Hematopoietic multipotent progenitor cell treated with erythropoietin and hydrocortisone succinate and interleukin-3 and kit ligand, for 17 days (in vitro differentiated cells): ENCODE measurements at regions not wholly inside any gene's neighbourhood (a gene's known extent, or its start where the extent isn't known, plus 50 kb on each side); places are given as distances from the start of the nearest gene placed in this dataset.
A peak's percentile ranks its signal among the peaks of the same experiment; 100 is the strongest.

Experiments
- DNase-seq: peaks from one replicate; pipeline ENCODE4 v3.0.0-alpha.2; 2015; ENCODE audit warnings: low spot score

DNA sequence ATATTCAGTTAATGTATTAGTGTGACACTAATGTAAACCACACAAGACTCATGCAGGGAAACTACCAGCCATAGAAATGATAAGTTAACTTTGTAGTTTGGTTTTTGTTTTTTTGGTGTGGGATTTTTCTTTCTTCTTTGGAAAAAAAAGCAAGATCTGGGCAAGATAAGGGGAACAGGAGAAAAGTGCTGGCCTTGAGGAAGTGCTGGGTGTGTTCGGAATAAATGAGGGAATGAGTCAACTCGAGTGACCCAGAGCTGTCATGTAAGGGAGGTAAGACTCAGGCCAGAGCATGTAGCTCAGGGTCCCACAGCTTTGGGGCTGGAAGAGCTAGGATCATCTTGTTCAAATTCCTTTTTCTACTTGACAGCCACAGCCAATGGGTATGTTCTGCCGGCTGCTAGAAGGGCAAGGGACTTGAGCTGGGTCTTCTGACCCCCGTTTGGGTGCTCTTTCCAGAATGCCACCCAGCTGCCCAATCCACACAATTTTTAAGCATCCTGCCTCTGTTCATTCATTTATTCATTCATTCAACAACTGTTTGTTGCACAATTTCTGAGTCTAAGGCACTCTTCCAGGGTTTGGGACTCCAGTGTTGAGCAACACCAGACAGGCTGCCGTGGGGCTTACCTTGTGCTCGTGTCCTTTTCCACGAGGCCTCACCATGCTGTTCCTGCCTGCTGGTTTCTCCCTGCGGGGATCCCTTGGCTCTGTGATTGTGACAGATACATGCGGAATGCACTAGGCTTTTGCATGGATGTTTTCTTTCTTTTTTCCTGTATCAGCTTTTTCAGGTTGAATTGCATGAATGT lies 54.5 kb downstream of the CLDN34 start:
- no peak for DNase-seq

GRCh38 chrX:10022273-10022541 lies 55.0 kb downstream of the CLDN34 start:
- no peak for DNase-seq

- DNase-seq: no peak
Measured at GRCh38 chrX:10022580-10023245, 55.6 kb downstream of the CLDN34 start.

DNA sequence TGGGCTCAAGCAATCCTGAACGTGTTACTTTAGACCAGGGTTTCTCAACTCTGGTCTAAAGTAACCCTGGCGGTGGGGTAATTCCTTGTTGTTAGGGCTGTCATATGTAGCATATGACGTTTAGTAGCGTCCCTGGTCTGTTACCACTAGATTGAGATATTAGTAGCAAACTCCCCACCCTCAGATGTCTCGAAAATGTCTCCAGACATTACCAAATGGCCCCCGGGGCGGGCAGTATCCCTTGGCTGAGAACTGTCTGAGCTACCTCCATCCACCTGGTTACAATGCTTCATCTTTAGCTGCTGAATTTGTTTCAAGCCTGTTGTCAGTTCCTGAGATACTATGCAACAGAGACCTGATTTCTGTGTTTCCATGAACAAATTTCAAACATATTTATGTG lies 56.7 kb downstream of the CLDN34 start:
- DNase-seq: no peak

- no peak for DNase-seq
Measured at GRCh38 chrX:10025742-10026493, 58.8 kb downstream of the CLDN34 start.

GRCh38 chrX:10028283-10029104 lies 61.3 kb downstream of the CLDN34 start:
- DNase-seq: no peak

DNA sequence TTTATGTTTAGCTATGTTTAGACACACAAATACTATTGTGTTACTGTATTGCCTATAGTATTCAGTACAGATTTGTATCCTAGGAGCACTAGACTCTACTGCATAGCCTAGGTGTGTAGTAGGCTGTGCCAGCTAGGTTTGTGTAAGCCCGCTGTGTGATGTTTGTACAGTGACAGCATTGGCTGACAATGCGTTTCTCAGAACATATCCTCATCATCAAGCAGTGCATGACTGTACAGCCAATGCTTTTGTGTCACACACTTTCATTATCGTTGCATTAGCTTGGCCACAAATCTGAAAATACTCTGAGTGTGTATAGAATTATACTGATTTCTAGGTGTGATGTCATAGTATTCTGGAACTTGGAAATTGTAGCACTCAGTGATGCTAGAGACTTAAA lies 63.4 kb downstream of the CLDN34 start:
- DNase-seq: no peak

DNA sequence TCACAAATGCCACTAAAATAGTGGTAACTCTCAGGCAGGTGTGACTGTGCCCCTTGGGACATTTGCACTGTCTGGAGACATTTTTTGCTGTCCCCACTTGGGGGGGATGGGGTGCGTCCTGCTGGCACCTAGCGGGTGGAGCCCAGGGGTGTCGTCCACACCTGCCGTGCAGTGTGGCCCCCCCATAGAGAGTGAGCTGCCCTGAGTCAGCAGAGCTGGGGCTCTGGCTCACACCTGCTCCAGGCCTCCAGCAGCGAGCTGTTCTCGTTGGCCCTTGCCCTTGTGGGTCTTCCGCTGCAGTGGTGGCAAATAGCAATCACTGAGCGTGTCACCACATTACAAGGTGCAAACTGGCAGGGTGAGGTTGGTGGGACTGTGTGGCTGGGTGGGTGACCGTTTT lies 64.6 kb downstream of the CLDN34 start:
- DNase-seq: no peak

DNA sequence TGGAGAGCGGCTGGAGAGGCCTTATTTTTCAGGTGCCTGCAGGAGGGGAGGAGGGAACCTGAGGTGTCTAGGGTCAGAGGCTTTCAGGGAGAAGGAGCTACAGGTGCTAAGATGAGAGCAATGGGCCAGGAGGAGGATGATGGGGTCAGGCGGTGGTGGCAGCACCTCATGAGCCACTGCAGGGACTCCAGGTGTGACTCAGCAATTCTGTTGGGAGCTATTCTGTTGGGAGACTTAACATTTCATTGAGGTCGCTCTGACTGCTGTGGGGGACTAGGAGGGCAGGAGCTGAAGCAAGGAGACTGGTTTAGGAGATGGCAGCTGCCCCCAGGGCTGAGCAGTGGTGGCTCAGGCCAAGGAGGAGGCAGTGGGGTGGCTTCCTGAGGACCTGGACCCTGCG lies 65.0 kb downstream of the CLDN34 start:
- DNase-seq: peak; percentile 78

DNA sequence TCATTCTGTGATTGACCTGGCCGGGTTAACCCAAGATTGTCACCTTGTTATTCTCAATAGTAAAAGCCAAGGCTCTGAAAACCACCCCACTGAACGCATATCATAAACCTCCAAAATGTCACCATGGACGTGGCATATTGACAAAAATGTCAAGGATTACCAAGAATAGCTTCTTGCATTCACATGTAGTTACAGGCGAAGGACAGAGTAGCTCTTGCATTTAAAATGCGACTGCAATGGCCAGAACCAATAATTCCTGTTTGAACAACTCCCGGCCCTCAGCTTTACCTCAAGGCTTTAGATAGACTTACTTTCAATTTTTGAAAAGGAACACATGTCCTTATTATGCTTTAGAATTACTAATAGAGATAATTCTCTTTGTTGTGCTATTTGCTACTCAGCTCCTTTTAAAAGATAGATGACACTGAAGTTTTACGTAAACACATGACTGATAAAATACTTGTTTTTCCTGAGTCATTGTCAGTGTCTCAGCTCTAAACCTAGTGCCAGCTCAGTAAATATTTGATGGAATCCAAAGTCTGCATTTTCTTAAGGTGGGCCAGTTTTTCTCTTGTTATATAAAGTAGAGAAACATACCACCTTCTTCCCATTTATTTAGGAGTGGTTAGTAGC lies 66.3 kb downstream of the CLDN34 start:
- peak; percentile 76 for DNase-seq

DNA sequence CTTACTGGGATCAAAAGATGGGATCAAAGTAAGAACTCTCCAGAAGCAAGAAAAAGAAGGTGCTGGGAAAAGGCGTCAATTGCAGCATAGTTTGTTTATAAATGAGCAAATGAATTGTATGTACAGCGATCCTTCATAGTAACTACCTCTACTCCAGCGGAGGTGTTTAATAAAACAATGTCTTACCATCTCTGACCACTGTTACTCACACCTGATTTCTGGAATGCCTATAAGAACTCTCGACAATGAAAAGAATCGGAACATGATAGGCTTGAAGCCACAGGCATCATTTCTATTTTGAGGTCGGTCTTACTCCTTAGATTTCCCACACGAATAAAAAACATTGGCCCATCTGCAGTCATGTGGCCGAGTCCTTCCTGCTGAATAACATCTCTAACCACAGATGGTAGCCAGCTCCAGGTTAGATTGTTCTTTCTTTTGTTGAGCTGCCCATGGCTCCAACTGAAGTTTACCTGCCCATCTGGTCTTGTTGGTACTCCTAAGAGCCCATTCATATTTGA lies 67.6 kb downstream of the CLDN34 start:
- no peak for DNase-seq

- no peak for DNase-seq
Measured at GRCh38 chrX:10038585-10038984, 71.4 kb downstream of the CLDN34 start.

DNA sequence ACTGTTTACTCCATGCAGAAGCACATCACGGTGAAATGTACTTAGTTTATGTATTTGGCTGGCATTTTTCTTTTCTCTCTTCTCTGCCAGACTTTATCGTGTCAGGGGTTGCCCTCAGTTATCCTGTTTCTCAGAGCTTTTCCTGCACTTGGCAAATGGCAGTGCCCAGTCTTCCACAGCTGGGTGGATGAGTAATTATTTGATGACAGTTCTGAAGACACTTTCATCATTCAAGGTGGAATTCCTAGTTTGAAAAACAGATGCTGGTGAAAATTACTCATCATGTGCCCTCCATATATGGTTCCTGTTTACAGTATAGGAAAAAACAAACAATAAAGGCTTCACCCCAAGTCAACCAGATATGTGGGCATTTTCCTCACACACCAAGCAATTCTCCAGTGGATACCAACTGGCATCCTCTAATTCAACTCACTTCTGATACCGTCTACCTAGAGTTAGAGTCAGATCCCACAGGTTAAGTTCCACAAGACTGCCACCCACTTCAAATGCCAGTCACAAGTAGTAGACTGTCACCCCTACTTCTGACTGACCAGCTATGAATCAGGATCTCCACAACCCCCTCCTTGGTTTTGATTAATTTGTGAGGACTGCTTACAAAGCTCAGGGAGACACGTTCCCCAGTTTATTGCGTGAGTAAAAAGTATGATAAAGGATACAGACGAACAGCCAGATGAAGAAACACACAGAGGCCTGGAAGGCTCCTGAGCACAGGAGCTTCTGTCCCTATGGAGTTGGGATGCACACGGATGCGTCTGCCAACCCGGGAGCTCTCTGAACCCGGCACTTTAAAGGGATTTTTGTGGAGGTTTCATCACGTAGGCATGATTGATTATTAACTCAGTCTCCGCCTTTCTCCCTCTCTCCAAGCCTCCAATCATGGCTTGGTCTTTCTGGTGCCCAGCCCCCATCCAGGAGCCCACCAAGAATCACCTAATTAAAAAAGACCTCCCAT lies 72.9 kb downstream of the CLDN34 start:
- peak; percentile 49 for DNase-seq

DNA sequence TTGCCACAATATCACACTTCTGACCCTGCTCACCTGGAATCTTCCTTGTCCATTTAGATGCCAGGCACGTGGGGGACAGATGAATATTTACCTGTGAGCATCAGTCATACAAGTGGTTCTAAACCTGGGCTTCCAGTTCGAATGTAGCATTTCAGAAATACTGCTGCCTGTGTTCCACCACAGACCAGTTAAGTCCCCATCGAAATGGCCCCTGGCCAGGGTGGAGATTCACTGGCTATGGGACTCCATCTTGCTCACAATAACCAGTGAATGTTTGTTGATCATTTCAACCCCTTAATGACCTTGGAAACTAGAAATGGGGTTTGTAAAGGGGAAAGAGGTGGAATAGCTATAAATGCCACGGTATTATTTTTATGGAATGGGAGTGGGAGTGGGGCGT lies 73.8 kb downstream of the CLDN34 start:
- DNase-seq: no peak

DNA sequence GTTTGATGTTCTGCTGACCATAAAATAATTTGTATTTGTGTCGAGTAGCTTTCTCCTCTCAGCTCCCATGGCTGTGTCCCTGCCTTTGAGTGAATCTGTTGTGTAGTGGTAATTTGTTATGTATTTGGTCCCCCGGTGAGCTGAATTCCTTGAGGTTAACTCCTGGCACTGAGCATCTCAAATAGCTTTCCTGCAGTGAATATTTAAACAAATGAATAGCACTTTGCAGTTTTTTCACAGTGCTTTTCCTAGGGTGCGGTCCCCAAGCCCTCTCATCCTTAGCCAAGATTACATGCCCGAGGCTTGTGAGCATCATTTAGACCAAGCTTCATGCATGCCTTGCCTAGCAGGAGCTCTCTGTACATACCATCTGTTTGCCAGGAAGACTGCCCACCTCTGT lies 74.2 kb downstream of the CLDN34 start:
- DNase-seq: no peak

DNA sequence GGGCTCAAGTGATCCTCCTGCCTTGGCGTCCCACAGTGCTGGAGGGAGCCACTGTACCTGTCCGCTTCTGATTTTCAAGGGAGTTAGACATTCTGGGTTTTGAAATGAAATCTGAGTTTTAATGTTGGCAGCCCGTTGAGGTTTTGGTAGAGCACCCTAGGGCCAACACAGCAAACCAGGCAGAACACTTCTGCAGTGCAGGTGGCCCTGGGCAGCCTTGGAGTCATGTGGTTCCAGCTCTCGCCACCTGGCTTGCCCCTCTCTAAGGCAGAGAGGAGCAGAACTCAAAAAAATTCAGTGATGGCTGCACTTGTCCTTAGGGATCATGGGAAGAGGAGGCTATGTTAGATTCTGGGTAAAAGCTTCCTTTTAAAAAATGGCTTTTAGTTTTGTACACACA lies 74.9 kb downstream of the CLDN34 start:
- DNase-seq: no peak

- DNase-seq: no peak
Measured at GRCh38 chrX:10043386-10043785, 76.2 kb downstream of the CLDN34 start.

DNA sequence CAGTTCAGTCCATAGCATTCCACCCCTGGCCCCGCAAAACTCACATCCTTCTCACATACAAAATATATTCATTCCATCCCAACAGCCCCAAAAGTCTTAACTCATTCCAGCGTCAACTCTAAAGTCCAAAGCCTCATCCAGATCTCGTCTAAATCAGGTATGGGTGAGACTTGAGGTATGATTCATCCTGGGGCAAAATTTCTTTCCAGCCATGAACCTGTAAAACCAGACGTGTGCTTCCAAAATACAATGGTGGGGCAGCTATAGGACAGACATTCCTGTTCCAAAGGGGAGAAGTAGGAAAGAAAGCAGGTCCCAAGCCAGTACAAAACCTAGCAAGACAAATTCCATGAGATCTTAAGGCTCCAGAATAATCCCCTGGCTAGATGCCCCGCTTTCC lies 76.9 kb downstream of the CLDN34 start:
- peak; percentile 15 for DNase-seq

DNA sequence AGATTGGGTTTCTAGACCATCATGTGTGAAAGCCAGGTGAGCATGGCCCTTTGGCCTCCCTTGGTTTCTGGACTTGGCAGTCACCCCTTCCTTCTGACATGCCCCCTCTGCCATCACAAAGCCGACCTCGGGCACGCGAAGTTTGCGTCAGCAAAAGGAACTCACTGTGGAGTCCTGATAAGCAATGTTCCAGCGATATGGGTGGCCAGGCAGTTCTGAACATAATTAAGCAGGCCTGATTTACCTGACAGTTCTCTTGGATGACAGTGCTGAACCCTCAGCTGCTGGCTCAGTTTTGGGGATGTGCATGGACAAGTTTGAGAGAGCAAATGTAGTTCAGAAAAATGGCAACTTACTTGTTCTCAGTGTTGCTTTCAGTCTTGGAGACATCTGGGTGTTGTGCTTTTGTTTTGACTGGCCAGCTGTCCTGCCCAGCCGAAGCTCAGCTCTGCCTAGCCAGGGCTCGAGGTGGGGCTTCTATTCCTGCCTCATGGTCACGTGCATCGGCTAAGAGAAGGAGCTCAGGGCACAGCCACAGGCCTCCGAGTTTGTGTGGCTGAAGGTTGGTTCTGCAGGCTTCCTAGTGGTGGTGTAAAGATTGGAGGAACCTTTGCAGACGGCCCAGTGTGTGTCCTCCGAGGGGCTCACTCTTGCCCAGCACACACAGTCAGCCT lies 78.3 kb downstream of the CLDN34 start:
- DNase-seq: peak; percentile 79

- peak; percentile 86 for DNase-seq
Measured at GRCh38 chrX:10047133-10047532, 80.0 kb downstream of the CLDN34 start.
